ENCODE measurements at regions not wholly inside any gene's neighbourhood (a gene's known extent, or its start where the extent isn't known, plus 50 kb on each side); places are given as distances from the start of the nearest gene placed in this dataset.

DNA sequence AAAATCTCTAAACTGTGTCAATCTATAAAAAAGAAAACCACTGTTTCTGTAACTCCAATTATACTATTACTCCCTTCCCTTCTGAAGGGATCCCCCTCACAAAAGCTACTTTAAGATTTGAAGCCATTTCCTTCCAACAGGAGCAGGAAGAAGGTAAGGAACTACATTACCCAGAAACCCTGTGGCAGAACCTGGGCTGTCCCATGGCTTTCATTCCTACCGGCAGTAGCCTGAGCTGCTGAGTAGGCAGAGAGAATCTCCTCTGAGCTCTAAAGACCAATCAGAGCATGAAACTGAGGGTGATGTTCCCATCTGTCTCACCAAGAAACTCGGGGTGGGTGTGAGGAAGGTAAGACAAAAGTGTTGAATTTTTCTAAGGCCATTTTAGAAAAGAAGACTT is 108.0 kb upstream of the LRFN2 start:
- TF ChIP-seq, protein P1, sequence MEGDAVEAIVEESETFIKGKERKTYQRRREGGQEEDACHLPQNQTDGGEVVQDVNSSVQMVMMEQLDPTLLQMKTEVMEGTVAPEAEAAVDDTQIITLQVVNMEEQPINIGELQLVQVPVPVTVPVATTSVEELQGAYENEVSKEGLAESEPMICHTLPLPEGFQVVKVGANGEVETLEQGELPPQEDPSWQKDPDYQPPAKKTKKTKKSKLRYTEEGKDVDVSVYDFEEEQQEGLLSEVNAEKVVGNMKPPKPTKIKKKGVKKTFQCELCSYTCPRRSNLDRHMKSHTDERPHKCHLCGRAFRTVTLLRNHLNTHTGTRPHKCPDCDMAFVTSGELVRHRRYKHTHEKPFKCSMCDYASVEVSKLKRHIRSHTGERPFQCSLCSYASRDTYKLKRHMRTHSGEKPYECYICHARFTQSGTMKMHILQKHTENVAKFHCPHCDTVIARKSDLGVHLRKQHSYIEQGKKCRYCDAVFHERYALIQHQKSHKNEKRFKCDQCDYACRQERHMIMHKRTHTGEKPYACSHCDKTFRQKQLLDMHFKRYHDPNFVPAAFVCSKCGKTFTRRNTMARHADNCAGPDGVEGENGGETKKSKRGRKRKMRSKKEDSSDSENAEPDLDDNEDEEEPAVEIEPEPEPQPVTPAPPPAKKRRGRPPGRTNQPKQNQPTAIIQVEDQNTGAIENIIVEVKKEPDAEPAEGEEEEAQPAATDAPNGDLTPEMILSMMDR (IDR thresholded peaks at IDR 0.05; ENCODE audit: insufficient read depth, low read length, poor library complexity, severe bottlenecking), result no peak

DNA sequence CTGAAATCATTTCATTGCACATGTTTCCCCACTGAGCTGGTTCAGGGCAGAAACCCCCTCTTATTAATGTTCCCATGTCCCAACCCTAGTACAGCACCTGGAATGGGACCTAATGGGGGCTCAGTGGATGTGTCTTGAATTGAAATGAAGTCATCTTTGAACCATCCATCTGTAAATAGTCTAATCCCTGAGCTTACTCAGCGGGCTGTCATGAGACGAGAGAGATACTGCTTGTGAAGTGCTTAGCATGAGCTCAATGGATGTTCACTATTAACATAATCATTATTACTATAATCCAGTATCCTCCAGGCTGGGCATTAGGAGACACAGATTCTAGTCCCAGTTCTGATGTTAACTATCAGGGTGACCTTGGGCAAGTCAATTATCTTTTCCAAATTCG is 106.6 kb upstream of the LRFN2 start:
- Histone ChIP-seq H3K4me3 (ENCODE audit: low read depth, low read length) (no peak overlapping the region), H3K27me3 (ENCODE audit: control insufficient read depth, insufficient read depth, low read length) (no peaks in the 10 kb centered on the region), H3K36me3 (ENCODE audit: control insufficient read depth, insufficient read depth, low read length) (no peaks in the 10 kb centered on the region)
- TF ChIP-seq, protein P1 (IDR thresholded peaks at IDR 0.05; ENCODE audit: insufficient read depth, low read length, poor library complexity, severe bottlenecking), result no peak
- DNase-seq (ENCODE audit: low read depth), result no peak

More for the DNA sequence above, 108.0 kb upstream of the LRFN2 start:
- H3K36me3 ChIP-seq (ENCODE audit: control insufficient read depth, insufficient read depth, low read length), result no peaks in the 10 kb centered on the region
- no peak overlapping the region for H3K4me3 ChIP-seq (ENCODE audit: low read depth, low read length)
- H3K27me3 ChIP-seq (ENCODE audit: control insufficient read depth, insufficient read depth, low read length), result no peaks in the 10 kb centered on the region
- no peak for DNase-seq (ENCODE audit: low read depth)

DNA sequence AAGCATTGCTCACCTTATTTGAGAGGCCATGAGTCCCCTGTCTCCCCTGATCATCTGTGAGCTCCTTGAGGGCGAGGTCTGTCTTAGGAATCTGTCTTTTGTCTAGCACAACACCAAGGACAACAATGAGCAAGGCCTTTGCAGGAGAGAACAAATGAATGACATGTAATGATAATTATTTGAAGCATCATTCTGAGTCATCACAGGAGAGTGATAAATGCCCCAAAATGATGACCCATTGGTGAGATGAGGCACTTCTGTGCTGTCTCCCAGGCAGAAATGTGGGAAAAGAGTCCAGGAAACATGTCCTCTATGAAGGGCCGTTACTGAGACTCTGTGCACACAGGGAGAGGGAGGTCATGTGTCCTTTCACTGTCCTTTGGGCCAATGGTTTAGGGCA is 105.2 kb upstream of the LRFN2 start:
- Histone ChIP-seq H3K27me3 (ENCODE audit: control insufficient read depth, insufficient read depth, low read length) (no peaks in the 10 kb centered on the region), H3K36me3 (ENCODE audit: control insufficient read depth, insufficient read depth, low read length) (no peaks in the 10 kb centered on the region), H3K4me3 (ENCODE audit: low read depth, low read length) (no peak overlapping the region)
- TF ChIP-seq, protein P1 (IDR thresholded peaks at IDR 0.05; ENCODE audit: insufficient read depth, low read length, poor library complexity, severe bottlenecking), result no peak
- no peak for DNase-seq (ENCODE audit: low read depth)

DNA sequence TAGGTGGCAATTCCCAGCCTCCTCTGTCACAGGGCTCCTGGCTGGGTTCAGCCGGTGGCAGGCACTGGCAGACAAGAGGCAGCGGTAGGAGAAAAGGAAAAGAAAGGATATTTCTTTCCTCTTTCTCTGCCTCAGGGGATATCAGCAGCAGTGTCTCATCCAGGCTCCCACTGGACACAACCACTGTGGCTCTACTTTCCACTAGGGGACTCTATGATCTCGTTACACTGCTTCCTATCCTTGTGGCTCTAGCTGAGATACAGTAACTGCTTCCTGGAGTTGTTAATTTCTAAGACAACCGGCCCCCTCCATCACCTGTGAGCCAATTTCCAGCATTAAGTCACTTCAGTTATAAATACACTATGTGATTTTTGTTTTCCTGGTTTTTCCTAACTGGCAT is 102.0 kb upstream of the LRFN2 start:
- no peak for DNase-seq (ENCODE audit: low read depth)
- Histone ChIP-seq H3K4me3 (ENCODE audit: low read depth, low read length) (no peak overlapping the region), H3K27me3 (ENCODE audit: control insufficient read depth, insufficient read depth, low read length) (no peaks in the 10 kb centered on the region), H3K36me3 (ENCODE audit: control insufficient read depth, insufficient read depth, low read length) (no peaks in the 10 kb centered on the region)
- TF ChIP-seq, protein P1 (IDR thresholded peaks at IDR 0.05; ENCODE audit: insufficient read depth, low read length, poor library complexity, severe bottlenecking), result no peak

DNA sequence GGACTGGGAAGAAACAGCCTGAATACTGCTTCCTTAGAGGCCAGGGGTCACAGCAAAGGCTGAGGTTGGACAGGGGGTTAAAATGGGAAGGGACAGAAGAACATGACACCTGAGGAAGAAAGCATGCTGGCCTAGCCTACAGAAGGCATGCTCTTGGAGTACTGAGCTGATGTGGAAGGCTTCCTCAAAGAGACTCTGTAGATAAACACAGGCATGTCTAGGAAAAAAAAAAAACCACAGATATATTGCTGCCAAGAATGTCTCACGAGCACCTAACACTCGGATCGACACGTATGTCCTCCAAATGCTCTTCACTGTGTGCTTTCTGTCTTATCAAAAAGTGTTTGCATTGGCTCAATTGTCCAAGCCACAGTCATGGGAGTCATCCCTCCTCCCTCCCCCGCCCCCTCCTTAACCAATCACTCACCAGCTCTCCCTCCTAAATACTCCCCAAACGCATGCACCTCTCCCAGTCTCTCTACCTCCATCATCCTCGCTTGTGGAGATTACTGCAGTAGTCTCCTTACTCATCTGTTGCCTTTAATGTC is 101.1 kb upstream of the LRFN2 start:
- Histone ChIP-seq H3K27me3 (ENCODE audit: control insufficient read depth, insufficient read depth, low read length) (no peaks in the 10 kb centered on the region), H3K4me3 (ENCODE audit: low read depth, low read length) (no peak overlapping the region), H3K36me3 (ENCODE audit: control insufficient read depth, insufficient read depth, low read length) (no peaks in the 10 kb centered on the region)
- TF ChIP-seq, protein P1 (IDR thresholded peaks at IDR 0.05; ENCODE audit: insufficient read depth, low read length, poor library complexity, severe bottlenecking), result no peak
- DNase-seq (ENCODE audit: low read depth), result no peak

DNA sequence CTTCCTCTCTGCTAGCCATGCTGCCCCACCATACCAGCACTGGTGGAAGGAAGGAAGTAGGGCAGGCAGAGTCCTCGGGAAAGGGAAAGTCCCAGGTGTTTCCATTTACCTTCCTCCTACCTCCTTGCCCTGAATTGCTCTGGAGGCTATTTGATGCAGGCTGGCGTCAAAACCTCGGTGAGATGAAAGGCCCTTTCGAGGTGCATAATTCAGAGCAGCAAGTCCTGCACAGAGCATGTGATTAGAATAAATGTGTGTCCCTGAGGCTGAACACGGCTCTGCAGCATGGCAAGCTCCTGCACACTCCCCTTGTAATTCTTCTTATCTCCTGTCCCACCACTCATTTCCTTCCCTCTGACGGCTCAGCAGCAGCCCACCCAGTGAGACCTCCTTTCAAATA is 98.7 kb upstream of the LRFN2 start:
- Histone ChIP-seq H3K27me3 (ENCODE audit: control insufficient read depth, insufficient read depth, low read length) (no peaks in the 10 kb centered on the region), H3K36me3 (ENCODE audit: control insufficient read depth, insufficient read depth, low read length) (no peaks in the 10 kb centered on the region), H3K4me3 (ENCODE audit: low read depth, low read length) (no peak overlapping the region)
- DNase-seq (ENCODE audit: low read depth), result no peak
- TF ChIP-seq, protein P1 (IDR thresholded peaks at IDR 0.05; ENCODE audit: insufficient read depth, low read length, poor library complexity, severe bottlenecking), result no peak

All from kidney epithelial cell (primary cell).